ENCODE measurements at regions not wholly inside any gene's neighbourhood (a gene's known extent, or its start where the extent isn't known, plus 50 kb on each side); places are given as distances from the start of the nearest gene placed in this dataset.

DNA sequence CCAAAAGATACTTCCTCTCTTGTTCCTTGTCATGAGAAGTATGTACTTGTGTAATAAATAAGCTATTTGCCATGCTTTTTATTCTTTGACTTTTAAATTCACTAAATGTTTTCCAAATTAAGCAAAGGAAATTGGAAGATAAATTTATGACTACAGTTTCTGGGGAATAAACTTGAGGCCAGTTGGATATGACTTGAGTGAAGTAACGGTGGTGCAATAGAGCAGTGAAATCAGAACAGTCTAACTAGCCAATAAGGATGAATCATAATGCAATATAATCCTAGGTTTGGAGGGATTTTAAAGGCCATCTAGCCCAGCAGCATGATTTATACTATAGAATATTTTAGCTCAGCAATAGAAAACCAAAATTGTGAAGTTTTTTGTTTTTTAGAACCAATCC is 183.8 kb upstream of the TCF21 start:
- H3K36me3 ChIP-seq = no peaks in the 10 kb centered on the region
- peak overlapping the region in 2 of 4 donors; percentile 42 to 50 for H3K27ac ChIP-seq
- no peaks in the 10 kb centered on the region for H3K4me1 ChIP-seq
- WGBS, 2 donors = 24 to 26% methylated on average over 1 of the region's 1 CpG
- no peak overlapping the region for H3K4me3 ChIP-seq
- H3K9me3 ChIP-seq = no peaks in the 10 kb centered on the region
- no peaks in the 10 kb centered on the region for H3K27me3 ChIP-seq
- TF ChIP-seq POLR2A (IDR thresholded peaks at IDR 0.05) (no peak), EP300 (IDR thresholded peaks at IDR 0.05) (peak in 1 of 2 donors; percentile 72)
- TF ChIP-seq, protein P1, sequence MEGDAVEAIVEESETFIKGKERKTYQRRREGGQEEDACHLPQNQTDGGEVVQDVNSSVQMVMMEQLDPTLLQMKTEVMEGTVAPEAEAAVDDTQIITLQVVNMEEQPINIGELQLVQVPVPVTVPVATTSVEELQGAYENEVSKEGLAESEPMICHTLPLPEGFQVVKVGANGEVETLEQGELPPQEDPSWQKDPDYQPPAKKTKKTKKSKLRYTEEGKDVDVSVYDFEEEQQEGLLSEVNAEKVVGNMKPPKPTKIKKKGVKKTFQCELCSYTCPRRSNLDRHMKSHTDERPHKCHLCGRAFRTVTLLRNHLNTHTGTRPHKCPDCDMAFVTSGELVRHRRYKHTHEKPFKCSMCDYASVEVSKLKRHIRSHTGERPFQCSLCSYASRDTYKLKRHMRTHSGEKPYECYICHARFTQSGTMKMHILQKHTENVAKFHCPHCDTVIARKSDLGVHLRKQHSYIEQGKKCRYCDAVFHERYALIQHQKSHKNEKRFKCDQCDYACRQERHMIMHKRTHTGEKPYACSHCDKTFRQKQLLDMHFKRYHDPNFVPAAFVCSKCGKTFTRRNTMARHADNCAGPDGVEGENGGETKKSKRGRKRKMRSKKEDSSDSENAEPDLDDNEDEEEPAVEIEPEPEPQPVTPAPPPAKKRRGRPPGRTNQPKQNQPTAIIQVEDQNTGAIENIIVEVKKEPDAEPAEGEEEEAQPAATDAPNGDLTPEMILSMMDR (IDR thresholded peaks at IDR 0.05) = no peak
- DNase-seq (ENCODE audit: low spot score in 2 of 2) = no peak

DNA sequence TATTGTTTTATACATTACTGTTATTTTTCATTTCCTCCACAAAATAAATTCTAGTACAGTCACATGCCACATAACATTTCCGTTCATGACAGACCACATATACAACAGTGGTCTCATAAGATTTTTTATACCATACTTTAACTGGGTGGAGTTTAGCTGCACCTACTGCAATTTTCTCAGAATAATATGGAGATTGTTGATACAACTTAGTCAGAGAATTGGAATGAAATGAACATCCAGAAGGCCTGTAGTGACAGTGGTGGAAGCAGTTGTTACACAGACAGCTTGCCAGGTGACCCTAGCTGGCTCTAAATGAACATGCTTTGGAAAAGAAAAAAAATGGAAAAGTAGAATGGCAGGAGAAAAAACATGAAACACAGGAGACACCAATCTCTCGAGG is 183.2 kb upstream of the TCF21 start:
- DNase-seq (ENCODE audit: low spot score in 2 of 2) = no peak
- no peak for TF ChIP-seq POLR2A (IDR thresholded peaks at IDR 0.05)
- TF ChIP-seq, protein P1 (IDR thresholded peaks at IDR 0.05) = no peak
- TF ChIP-seq EP300 (IDR thresholded peaks at IDR 0.05) = no peak
- H3K27me3 ChIP-seq = no peaks in the 10 kb centered on the region
- no peaks in the 10 kb centered on the region for H3K36me3 ChIP-seq
- WGBS, 2 donors = 59 to 70% methylated on average over 2 of the region's 2 CpGs
- no peak overlapping the region for H3K4me3 ChIP-seq
- H3K27ac ChIP-seq = no peak overlapping the region
- H3K9me3 ChIP-seq = no peaks in the 10 kb centered on the region
- no peaks in the 10 kb centered on the region for H3K4me1 ChIP-seq

DNA sequence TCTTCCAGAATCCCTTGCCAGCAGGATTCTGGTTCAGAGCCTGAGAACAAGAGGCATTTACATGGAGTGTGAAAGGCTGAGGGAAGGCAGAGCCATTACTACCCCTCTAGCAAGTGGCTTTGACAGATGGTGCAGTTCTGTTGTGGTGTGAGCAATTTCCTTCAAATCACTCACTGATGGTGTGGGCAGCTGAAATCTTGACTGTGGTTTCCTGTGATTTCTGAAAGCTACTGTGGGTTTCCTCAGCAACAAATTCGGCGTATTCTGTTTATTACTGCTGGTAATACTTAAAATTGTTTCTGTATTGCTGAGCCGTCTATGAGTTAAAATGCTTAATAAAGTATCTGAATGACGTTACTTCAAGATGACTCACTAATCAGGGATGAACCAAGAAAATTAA is 181.5 kb upstream of the TCF21 start:
- Histone ChIP-seq H3K9me3 (no peaks in the 10 kb centered on the region), H3K36me3 (no peaks in the 10 kb centered on the region), H3K27ac (no peak overlapping the region), H3K27me3 (no peaks in the 10 kb centered on the region), H3K4me1 (no peaks in the 10 kb centered on the region), H3K4me3 (no peak overlapping the region)
- no peak for DNase-seq (ENCODE audit: low spot score in 2 of 2)
- TF ChIP-seq EP300 (IDR thresholded peaks at IDR 0.05) = no peak
- TF ChIP-seq, protein P1 (IDR thresholded peaks at IDR 0.05) = no peak
- no peak for TF ChIP-seq POLR2A (IDR thresholded peaks at IDR 0.05)
- 62% methylated on average over 4 of the region's 4 CpGs for WGBS, 2 donors

DNA sequence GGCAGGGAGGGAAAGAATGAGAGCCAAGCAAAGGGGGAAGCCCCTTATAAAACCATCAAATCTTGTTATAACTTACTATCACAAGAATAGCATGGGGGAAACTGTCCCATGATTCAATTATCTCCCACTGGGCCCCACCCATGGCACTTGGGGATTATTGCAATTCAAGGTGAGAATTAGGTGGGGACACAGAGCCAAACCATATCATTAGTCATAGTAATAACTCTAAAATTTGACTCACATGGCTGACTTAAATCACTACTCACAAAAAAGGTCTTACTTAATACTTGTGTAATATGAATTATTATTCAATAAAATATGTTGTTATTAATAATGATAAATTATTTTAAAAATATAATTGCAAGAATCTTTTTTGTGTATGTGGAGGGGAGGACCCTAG is 178.1 kb upstream of the TCF21 start:
- DNase-seq (ENCODE audit: low spot score in 2 of 2) = no peak
- no peak overlapping the region for H3K27ac ChIP-seq
- no peaks in the 10 kb centered on the region for H3K9me3 ChIP-seq
- no peak overlapping the region for H3K4me3 ChIP-seq
- no peaks in the 10 kb centered on the region for H3K4me1 ChIP-seq
- TF ChIP-seq, protein P1 (IDR thresholded peaks at IDR 0.05) = no peak
- TF ChIP-seq POLR2A (IDR thresholded peaks at IDR 0.05) (no peak), EP300 (IDR thresholded peaks at IDR 0.05) (no peak)
- H3K36me3 ChIP-seq = no peaks in the 10 kb centered on the region
- no peaks in the 10 kb centered on the region for H3K27me3 ChIP-seq

DNA sequence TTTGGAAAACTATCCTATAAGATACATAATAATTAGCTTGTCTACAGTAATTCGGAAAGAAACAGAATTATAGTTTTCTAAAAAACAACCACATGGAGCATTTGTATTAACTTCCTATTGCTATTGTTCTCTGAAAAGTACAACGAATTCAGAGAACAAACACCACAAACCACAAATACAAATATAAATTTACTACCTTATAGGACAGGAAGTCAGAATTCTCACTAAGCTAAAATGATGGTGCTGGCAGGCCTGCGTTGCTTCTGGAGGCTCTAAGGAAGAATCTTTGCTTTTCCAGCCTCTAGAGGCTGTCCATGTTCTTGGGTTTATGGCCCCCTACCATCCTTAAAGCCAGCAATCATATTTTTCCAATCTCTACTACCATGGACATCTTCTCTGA is 173.6 kb upstream of the TCF21 start:
- WGBS, 2 donors = 72 to 76% methylated on average over 3 of the region's 3 CpGs
- no peaks in the 10 kb centered on the region for H3K4me1 ChIP-seq
- DNase-seq (ENCODE audit: low spot score in 2 of 2) = no peak
- no peak overlapping the region for H3K4me3 ChIP-seq
- no peaks in the 10 kb centered on the region for H3K36me3 ChIP-seq
- no peak for TF ChIP-seq POLR2A (IDR thresholded peaks at IDR 0.05)
- TF ChIP-seq, protein P1 (IDR thresholded peaks at IDR 0.05) = no peak
- no peak overlapping the region for H3K27ac ChIP-seq
- no peaks in the 10 kb centered on the region for H3K27me3 ChIP-seq
- no peaks in the 10 kb centered on the region for H3K9me3 ChIP-seq

Measured in tibial nerve (tissue), 4 donors.